ENCODE measurements at regions not wholly inside any gene's neighbourhood (a gene's known extent, or its start where the extent isn't known, plus 50 kb on each side); places are given as distances from the start of the nearest gene placed in this dataset.

DNA sequence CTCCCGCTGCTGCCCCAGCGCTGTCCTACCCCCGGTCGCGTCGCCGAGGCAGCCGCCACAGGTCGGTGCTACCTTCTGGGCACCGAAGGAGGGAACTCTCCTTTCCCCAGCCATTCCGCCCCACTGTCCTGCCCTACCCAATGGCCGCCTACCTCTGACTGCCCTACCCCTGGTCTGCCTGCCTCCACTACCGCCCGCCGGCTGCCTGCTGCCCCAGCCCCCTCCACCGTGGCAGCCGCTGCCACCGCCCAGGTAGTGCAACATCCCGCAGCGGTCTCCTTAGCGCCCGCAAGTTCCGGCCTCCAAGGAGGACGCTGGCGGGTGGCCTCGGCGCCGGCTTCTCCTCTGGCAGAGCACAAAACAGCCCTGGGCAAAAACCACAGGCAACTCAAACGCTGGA is 1303.1 kb downstream of the UQCRFS1 start:
- DNase-seq (no peak), ATAC-seq (no peak)
- no peak overlapping the region for H3K4me3 ChIP-seq
- 85 to 94% methylated on average over 25 to 29 of the region's 29 CpGs for WGBS, 2 donors
- H3K9me3 ChIP-seq: no peaks in the 10 kb centered on the region
- TF ChIP-seq, protein P1, sequence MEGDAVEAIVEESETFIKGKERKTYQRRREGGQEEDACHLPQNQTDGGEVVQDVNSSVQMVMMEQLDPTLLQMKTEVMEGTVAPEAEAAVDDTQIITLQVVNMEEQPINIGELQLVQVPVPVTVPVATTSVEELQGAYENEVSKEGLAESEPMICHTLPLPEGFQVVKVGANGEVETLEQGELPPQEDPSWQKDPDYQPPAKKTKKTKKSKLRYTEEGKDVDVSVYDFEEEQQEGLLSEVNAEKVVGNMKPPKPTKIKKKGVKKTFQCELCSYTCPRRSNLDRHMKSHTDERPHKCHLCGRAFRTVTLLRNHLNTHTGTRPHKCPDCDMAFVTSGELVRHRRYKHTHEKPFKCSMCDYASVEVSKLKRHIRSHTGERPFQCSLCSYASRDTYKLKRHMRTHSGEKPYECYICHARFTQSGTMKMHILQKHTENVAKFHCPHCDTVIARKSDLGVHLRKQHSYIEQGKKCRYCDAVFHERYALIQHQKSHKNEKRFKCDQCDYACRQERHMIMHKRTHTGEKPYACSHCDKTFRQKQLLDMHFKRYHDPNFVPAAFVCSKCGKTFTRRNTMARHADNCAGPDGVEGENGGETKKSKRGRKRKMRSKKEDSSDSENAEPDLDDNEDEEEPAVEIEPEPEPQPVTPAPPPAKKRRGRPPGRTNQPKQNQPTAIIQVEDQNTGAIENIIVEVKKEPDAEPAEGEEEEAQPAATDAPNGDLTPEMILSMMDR (IDR thresholded peaks at IDR 0.05): no peak
- TF ChIP-seq POLR2A (IDR thresholded peaks at IDR 0.05): no peak
- H3K27me3 ChIP-seq: no peaks in the 10 kb centered on the region
- H3K4me1 ChIP-seq: no peaks in the 10 kb centered on the region
- intact Hi-C loops (cut with DNase I): no loop called here
- H3K36me3 ChIP-seq (replicated peaks in 1 of 2; ENCODE audit: insufficient read depth in 1 of 2, low read depth in 2 of 2): no peaks in the 10 kb centered on the region
- H3K27ac ChIP-seq: no peak overlapping the region

DNA sequence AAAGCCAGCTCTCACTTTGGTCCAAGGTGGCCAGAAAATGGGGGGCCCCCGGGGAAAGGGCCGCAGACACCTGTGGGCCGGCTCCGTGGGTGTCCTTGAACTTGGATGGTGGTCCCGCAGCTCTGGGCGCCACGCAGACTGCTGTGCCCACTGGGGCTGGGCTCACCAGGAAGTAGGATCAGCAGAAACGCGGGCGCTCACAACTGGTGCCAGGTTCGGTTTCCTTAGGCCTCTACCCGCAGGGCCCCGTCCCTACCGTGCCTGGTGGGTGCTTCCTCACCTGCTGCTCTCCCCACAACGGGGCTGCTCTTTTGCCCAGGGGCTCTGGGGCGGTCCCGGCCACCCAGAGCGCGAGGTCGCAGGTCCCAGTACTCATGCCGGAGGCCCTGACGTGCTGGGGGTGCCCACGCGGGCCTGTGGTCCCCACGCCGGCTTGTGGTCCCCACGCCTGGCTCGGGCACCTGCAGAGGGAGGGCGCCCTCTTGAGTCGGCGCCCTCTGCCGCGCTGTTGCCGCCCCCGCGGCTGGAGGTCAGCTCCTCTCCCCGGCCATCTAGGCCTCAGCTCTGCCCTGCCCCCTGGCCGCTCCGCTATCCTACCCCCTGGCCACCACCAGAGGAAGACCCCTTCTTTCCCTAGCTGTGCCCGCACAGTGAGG is 1303.6 kb downstream of the UQCRFS1 start:
- WGBS, 2 donors: 71 to 84% methylated on average over 11 to 24 of the region's 40 CpGs
- intact Hi-C loops (cut with DNase I): no loop called here
- ATAC-seq: no peak
- no peak overlapping the region for H3K4me3 ChIP-seq
- H3K9me3 ChIP-seq: no peaks in the 10 kb centered on the region
- no peaks in the 10 kb centered on the region for H3K4me1 ChIP-seq
- TF ChIP-seq POLR2A (IDR thresholded peaks at IDR 0.05): no peak
- TF ChIP-seq, protein P1 (IDR thresholded peaks at IDR 0.05): no peak
- DNase-seq: no peak
- no peak overlapping the region for H3K27ac ChIP-seq
- no peaks in the 10 kb centered on the region for H3K36me3 ChIP-seq (replicated peaks in 1 of 2; ENCODE audit: insufficient read depth in 1 of 2, low read depth in 2 of 2)
- no peaks in the 10 kb centered on the region for H3K27me3 ChIP-seq

DNA sequence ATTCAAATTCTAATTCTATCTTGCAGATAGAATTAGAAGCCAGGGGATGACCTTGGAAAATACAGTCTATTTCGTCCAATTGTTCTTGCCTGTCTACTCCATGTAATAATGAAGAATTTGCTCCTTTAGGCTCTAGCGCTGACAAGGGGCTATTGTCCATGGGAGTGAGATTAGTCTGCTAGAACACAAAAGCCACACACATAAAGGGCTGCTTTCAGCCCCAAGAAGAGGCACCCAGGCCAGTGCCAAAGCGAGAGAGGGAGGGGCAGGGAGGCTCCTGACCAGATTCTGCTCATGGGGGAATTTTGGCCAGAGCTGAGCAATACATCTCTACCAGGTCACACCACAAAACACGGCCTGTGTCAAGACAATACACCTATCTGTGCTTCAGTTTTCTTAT is 1306.9 kb downstream of the UQCRFS1 start:
- no peaks in the 10 kb centered on the region for H3K27me3 ChIP-seq
- H3K36me3 ChIP-seq (replicated peaks in 1 of 2; ENCODE audit: insufficient read depth in 1 of 2, low read depth in 2 of 2): no peaks in the 10 kb centered on the region
- no peaks in the 10 kb centered on the region for H3K9me3 ChIP-seq
- no peaks in the 10 kb centered on the region for H3K4me1 ChIP-seq
- WGBS, 2 donors: 56 to 69% methylated on average over 4 of the region's 4 CpGs
- no peak for ATAC-seq
- no peak overlapping the region for H3K4me3 ChIP-seq
- TF ChIP-seq POLR2A (IDR thresholded peaks at IDR 0.05): no peak
- TF ChIP-seq, protein P1 (IDR thresholded peaks at IDR 0.05): no peak
- intact Hi-C loops (cut with DNase I): no loop called here
- no peak for DNase-seq
- H3K27ac ChIP-seq: no peak overlapping the region

DNA sequence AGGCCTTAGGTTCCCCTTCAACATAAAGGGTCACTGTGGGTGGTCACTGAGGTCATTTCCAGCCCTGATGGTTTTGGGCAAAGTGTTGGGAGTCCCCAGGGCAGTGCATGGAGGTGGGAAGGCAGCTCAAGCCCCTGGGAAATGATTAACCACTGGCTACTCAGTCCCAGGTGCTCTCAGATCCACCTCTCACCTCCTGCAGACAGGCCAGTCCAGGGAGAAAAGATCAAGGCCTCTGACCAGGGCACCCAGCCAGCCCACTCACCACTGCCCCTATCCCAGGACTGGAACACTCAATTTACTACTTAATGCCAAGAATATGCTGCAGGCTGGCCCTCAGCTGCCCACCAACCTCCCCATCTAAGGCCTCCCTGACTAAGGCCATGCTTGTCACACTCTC is 1307.9 kb downstream of the UQCRFS1 start:
- Histone ChIP-seq H3K4me1 (no peaks in the 10 kb centered on the region), H3K4me3 (no peak overlapping the region), H3K9me3 (no peaks in the 10 kb centered on the region), H3K36me3 (replicated peaks in 1 of 2; ENCODE audit: insufficient read depth in 1 of 2, low read depth in 2 of 2) (no peaks in the 10 kb centered on the region), H3K27ac (no peak overlapping the region), H3K27me3 (no peaks in the 10 kb centered on the region)
- DNase-seq: no peak
- TF ChIP-seq POLR2A (IDR thresholded peaks at IDR 0.05): no peak
- TF ChIP-seq, protein P1 (IDR thresholded peaks at IDR 0.05): no peak
- no peak for ATAC-seq
- intact Hi-C loops (cut with DNase I): no loop called here

DNA sequence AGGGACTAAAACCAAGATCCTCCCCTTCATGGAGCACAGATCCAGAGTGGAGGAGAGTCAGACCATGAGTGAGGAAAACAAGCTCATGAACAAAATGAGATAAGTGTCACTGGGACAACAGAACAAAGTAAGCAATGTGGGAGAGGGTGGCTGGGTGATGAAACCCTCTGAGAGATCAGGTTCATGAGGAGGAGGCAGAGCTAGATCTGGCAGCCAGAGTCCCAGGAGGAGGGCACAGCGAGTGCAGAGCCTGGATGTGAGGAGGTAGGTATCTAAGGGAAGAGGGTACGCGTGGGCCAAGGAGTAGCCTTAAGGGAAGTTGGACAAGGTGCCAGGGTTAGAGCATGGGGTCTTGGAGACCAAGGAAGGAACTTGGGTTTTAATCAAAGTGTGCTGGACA is 1311.9 kb downstream of the UQCRFS1 start:
- no peak overlapping the region for H3K4me3 ChIP-seq
- intact Hi-C loops (cut with DNase I): no loop called here

More for the DNA sequence above, 1311.9 kb downstream of the UQCRFS1 start:
- TF ChIP-seq, protein P1 (IDR thresholded peaks at IDR 0.05): no peak
- no peak for TF ChIP-seq POLR2A (IDR thresholded peaks at IDR 0.05)
- no peak for DNase-seq
- WGBS, 2 donors: 66 to 76% methylated on average over 3 of the region's 3 CpGs
- Histone ChIP-seq H3K4me1 (no peaks in the 10 kb centered on the region), H3K36me3 (replicated peaks in 1 of 2; ENCODE audit: insufficient read depth in 1 of 2, low read depth in 2 of 2) (no peaks in the 10 kb centered on the region), H3K27me3 (no peaks in the 10 kb centered on the region), H3K9me3 (no peaks in the 10 kb centered on the region), H3K27ac (no peak overlapping the region)
- no peak for ATAC-seq
